Inferior parietal cortex (tissue), 1 donor: ENCODE measurements at regions not wholly inside any gene's neighbourhood (a gene's known extent, or its start where the extent isn't known, plus 50 kb on each side); places are given as distances from the start of the nearest gene placed in this dataset.
A peak's percentile ranks its signal among the peaks of the same experiment; 100 is the strongest.

Experiments
- DNase-seq: peaks from one replicate; pipeline ENCODE4 v3.0.0-alpha.2; 2016; ENCODE audit errors: extremely low spot score

- DNase-seq: no peak
Observed at GRCh38 chr1:54497338-54497737, 50.7 kb upstream of the ACOT11 start.

DNA sequence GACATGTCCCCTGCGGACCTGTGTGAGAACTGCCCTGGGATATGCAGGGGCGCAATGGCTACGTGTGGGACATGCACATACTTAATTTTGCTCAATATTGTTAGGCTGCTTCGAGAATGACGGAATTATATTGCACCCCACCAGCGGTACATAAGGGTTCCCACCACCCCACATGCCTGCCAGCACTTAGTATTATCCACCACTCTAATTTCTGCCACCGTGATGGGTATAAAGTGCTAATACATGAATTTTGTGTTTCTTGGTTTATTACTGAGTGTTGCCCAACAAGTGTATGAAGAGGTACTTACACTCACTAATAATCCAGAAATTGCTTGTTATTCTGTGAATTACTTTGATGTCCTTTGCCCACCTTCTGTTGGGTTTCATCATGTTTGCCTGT, 52.1 kb upstream of the ACOT11 start:
- no peak for DNase-seq

DNA sequence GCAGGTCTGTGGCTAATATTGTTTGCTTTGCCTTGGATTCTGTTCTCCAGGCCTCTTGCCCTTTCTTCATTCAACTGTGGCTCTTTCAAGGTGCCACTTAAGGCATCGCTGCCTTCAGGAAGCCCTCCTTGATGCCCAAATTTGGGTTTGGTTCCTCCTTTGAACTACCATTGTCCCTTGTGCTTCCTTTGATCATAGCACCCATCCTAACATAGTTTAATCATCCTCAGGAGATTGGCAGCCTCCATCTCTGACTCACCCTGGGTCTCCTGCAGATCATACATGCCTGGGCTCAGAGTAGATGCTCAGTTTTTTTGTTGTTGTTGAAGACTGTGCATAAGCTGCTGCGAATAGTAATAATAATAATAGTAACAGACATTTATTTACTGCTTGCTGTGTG, 54.4 kb upstream of the ACOT11 start:
- DNase-seq: no peak

- DNase-seq: no peak
Observed at GRCh38 chr1:54490361-54491248, 57.4 kb upstream of the ACOT11 start.

DNA sequence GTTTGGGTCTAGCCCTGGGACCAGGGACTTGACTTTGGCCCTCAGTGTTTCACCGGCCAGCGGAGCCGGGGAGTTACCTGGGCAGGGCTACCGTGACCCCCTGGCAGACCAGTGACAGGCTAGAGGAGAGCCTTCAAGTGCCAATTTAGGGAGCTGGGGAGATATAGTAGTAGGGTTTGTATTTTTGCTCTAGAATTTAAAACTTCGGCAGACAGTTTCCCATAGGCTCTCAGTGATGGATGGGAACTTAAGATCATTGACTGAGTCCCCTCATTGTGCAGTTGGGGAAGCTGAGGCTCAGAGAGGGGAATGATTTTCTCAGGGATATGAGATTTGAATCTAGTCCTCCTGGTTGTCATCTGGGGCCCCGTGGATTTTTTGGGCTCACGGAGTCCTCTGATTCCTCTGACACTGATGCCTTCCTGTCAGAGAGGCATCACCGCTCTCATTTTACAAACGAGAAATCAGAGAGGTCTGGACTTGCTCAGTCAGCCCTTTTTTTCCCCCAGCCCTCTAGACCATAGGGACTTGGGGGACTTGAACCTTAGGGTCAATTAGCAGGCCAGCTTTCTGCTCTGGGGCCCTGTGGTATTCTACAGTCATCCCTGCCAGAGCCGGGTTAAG, 58.3 kb upstream of the ACOT11 start:
- no peak for DNase-seq

DNA sequence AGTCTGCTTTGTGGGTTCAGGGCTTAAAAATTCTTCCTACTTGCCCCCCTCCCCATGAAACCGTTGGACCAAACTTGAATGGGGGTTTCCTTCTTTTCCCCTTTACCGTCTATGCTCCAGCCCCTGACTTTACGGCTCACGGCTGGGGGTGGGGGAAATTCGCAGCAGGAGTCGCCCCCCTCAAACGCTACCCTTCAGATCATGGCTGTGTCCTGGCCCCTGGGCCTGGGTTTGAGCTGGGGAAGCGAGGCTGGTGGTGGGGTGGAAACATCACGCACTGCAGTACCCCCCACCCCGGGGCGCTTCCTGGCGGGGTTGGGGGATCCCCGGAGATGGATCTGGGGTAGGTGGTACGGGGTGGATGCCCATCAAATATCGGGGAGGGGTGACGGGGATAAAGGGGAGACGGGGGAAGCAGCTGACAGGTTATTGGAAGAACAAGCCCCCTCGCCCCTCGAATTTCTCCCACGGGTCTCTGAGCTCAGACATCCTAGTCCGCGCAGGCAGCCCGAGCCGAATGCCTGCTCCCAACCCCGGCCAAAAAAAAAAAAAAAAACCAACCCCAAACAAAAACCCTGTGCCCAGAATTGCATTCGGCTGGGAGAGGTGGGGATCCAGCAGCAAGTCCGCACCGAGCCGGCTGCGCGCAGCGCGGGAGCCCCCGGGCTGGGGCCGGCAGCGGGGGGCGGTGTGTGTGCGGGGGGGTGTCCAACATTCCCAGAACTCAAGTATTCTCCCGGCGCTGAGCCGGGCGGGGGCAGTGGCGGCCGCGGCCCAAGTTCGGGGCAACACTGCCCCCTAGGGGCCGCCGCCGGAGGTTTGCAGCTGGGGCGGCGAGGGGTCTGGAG, 59.0 kb upstream of the ACOT11 start:
- peak; percentile 81 for DNase-seq

- peak; percentile 79 for DNase-seq
Observed at GRCh38 chr1:54488065-54488750, 59.8 kb upstream of the ACOT11 start.

GRCh38 chr1:54487571-54488050, 60.4 kb upstream of the ACOT11 start:
- DNase-seq: peak; percentile 47

- DNase-seq: no peak
Observed at GRCh38 chr1:54486907-54487306, 61.1 kb upstream of the ACOT11 start.

GRCh38 chr1:54485416-54485815, 62.6 kb upstream of the ACOT11 start:
- DNase-seq: no peak

DNA sequence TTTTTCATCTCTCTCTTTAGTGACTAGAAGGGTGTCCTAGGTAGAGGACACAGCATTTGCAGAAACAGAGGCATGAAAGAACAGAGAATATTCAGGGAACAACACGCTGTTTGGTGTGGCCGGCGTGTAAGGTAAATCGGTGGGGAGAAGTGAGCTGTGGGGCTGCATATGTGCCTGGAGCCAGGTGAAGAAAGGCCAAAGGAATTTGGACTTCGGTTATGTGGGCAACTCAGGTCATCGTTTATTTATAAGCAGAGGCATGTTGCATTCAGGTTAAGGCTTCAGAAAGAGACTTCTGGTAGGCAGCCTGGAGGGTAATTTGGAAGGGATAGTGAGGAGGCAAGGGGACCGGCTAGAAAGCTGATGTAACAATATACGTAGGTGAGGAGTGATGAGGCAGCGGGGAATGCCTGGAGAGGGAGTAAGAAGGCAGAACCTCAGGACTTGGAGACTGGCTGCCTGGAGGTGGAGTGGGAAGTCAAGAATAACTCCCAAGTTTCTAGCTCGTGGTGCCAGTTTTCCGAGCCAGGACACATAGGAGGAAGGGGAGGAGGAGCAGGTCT, 64.1 kb upstream of the ACOT11 start:
- DNase-seq: no peak

DNA sequence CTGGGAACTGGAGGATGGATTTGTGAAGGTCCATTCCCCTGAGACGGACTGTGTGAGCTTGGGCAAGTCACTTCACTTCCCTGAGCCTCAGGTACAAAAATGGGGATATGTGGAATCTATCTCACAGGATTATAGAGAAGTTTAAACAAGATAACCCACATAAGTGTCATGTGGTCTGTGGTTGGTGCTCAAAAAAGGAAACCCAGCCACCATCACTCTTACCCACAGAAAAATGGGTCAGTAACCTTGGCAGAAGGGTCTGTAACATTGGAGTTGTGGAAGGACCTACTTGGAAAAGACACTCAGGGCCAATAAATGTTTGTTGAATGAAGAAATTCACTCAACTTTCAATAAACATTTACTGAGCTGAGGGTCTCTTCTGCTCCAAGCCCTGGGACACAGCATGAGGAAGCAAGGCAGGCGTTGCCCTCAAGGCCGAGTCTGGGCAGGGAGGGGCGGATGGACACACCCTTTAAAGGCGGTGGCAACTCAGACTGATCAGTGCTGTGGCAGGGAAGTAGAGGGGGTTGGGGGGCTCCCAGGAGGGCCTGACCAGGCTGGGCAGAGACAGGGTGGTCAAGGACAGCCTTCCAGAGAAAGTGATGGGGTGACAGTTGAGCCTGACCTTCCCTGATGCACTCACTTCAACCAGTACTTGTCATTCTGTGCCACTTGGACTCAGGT, 66.7 kb upstream of the ACOT11 start:
- no peak for DNase-seq

GRCh38 chr1:54480525-54480848, 67.5 kb upstream of the ACOT11 start:
- DNase-seq: no peak

GRCh38 chr1:54479841-54480524, 68.0 kb upstream of the ACOT11 start:
- DNase-seq: no peak

GRCh38 chr1:54479251-54479650, 68.8 kb upstream of the ACOT11 start:
- DNase-seq: no peak

GRCh38 chr1:54477153-54477561, 70.9 kb upstream of the ACOT11 start:
- no peak for DNase-seq

DNA sequence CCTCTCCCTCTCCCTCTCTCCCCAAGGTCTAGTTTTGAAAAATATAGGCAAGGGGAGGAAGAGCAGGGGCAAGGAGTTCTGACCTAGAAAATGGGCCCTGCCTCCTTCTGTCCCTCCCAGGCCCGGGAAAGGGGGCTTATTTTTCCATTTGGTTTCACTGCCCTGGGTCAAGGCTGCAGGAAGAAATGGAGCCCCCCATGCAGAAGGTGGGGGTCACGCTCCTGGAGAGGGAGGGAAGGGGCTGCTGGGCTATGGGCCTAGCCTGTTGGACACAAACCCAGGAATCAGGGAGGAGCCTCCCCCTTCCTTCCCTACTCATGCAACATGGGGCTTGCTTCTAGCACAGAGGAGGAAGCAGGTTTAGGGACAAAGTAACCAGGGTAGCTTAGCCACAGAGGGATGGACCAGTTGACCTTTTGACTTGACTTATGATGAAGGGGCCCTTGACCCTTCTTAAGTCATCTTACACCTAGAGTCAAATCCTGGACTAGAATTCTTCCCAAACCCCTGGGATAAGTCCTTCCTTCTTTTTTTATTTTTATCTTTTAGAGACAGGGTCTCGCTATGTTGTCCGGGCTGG, 70.4 kb upstream of the SSBP3 start:
- DNase-seq: no peak

- DNase-seq: no peak
Observed at GRCh38 chr1:54475946-54476516, 69.8 kb upstream of the SSBP3 start.

GRCh38 chr1:54475357-54475881, 69.2 kb upstream of the SSBP3 start:
- DNase-seq: no peak
